GM12878 (cell line): ENCODE measurements at regions not wholly inside any gene's neighbourhood (a gene's known extent, or its start where the extent isn't known, plus 50 kb on each side); places are given as distances from the start of the nearest gene placed in this dataset.

Experiments used
- ATAC-seq: fragments of 200-7000 bp; cut with Tn5 transposase; 3 replicates; pipeline ENCODE4 v1.9.1; 2020; ENCODE audit warnings: mild to moderate bottlenecking, moderate library complexity
- BruUV-seq: library from RNA; stranded (reverse); fragments of 400-500 nt; replicated peaks from 2 replicates; lab custom pipeline; 2021; lab: Mats Ljungman, UMichigan
- CTCF ChIA-PET: fragments of 300-600 bp; sonication (Branson Sonifier 250); formaldehyde crosslinking; extraction: SDS; loops from one replicate; lab custom pipeline; 2021; ENCODE audit warnings: inconsistent platforms; lab: Yijun Ruan, JAX
- POLR2A ChIA-PET: fragments of 350-600 bp; formaldehyde crosslinking; extraction: SDS; loops from one replicate; lab custom pipeline; 2021; ENCODE audit warnings: inconsistent platforms; lab: Charles Lee
- RAD21 ChIA-PET: fragments of 300-600 bp; sonication (Branson Sonifier 250); formaldehyde crosslinking; loops from one replicate; lab custom pipeline; 2023; ENCODE audit warnings: antibody characterized with exemption; ENCODE audit not compliant: unreplicated experiment; lab: Charles Lee
- SMC1A ChIA-PET: fragments of 300-600 bp; sonication (Branson Sonifier 250); formaldehyde crosslinking; loops from one replicate; lab custom pipeline; 2023; ENCODE audit not compliant: unreplicated experiment, uncharacterized antibody; lab: Charles Lee
- DNase-seq: peaks from one replicate; pipeline ENCODE4 v3.0.0-alpha.2; 2011; ENCODE audit warnings: low read depth, low spot score
- FAIRE-seq: peaks from 3 replicates; lab custom pipeline; 2011; peaks lifted over from hg19 to GRCh38; lab: Jason Lieb, UNC
- H2AFZ ChIP-seq: 2 replicates; pipeline ENCODE4 v1.6.0; 2011; ENCODE audit warnings: low read depth, low read length, control low read depth; ENCODE audit not compliant: control insufficient read depth
- H3K27ac ChIP-seq: 2 replicates; pipeline ENCODE4 v1.5.1; 2011; ENCODE audit warnings: control low read depth; ENCODE audit not compliant: control insufficient read depth, insufficient read depth
- H3K27me3 ChIP-seq, 2 experiments: replicated peaks in 1 of 2; 2 replicates each; pipeline versions ENCODE4 v1.6.0 to v1.6.1; 2011; ENCODE audit warnings: low read length in 1 of 2; ENCODE audit not compliant: control insufficient read depth in 2 of 2, insufficient read depth in 2 of 2
- H3K36me3 ChIP-seq, 2 experiments: 2 replicates each; pipeline ENCODE4 v1.5.1; 2011; ENCODE audit warnings: low read length in 1 of 2; ENCODE audit not compliant: control insufficient read depth in 2 of 2, insufficient read depth in 2 of 2
- H3K4me1 ChIP-seq: 2 replicates; pipeline ENCODE4 v1.6.1; 2011; ENCODE audit warnings: mild to moderate bottlenecking, low read length, moderate library complexity, mixed read lengths; ENCODE audit not compliant: control insufficient read depth, insufficient read depth
- H3K4me2 ChIP-seq: 2 replicates; pipeline ENCODE4 v1.6.0; 2011; ENCODE audit warnings: control low read depth; ENCODE audit not compliant: control insufficient read depth, insufficient read depth
- H3K4me3 ChIP-seq: fragments of 200-600 bp; sonication (generic); 2 replicates; pipeline ENCODE4 v1.5.1; 2016
- H3K79me2 ChIP-seq: 2 replicates; pipeline ENCODE4 v1.6.0; 2011; ENCODE audit warnings: low read length; ENCODE audit not compliant: control insufficient read depth, insufficient read depth
- H3K9ac ChIP-seq: 2 replicates; pipeline ENCODE4 v1.8.0; 2011; ENCODE audit warnings: low read length, control low read depth, mixed read lengths; ENCODE audit not compliant: control insufficient read depth, insufficient read depth
- H3K9me3 ChIP-seq: replicated peaks from 3 replicates; pipeline ENCODE4 v1.5.1; 2011; ENCODE audit warnings: mild to moderate bottlenecking, low read length; ENCODE audit not compliant: control insufficient read depth, insufficient read depth
- H4K20me1 ChIP-seq: 2 replicates; pipeline ENCODE4 v1.6.0; 2011; ENCODE audit not compliant: control insufficient read depth, insufficient read depth
- BCL3 ChIP-seq: IDR thresholded peaks from 2 replicates; pipeline ENCODE4 v1.6.1; 2011; ENCODE audit warnings: borderline replicate concordance, low read depth, mild to moderate bottlenecking, moderate library complexity, low read length; ENCODE audit not compliant: insufficient read depth, poor library complexity, severe bottlenecking
- E2F4 ChIP-seq: IDR thresholded peaks from 2 replicates; pipeline ENCODE4 v1.6.1; 2012; ENCODE audit warnings: low read depth, low read length, improper control_type of control experiment
- FOXM1 ChIP-seq: IDR thresholded peaks from 2 replicates; pipeline ENCODE4 v1.6.1; 2012; ENCODE audit warnings: low read depth, mild to moderate bottlenecking, inconsistent platforms, low read length, moderate library complexity
- LARP7 ChIP-seq: fragments of 450-650 bp; IDR thresholded peaks from 2 replicates; pipeline ENCODE4 v1.6.1; 2017; ENCODE audit warnings: mild to moderate bottlenecking
- NBN ChIP-seq: fragments of 450-650 bp; IDR thresholded peaks from 2 replicates; pipeline ENCODE4 v1.6.1; 2016
- PAX5 ChIP-seq: IDR thresholded peaks from 2 replicates; pipeline ENCODE4 v1.6.1; 2011; ENCODE audit warnings: low read depth, low read length, borderline replicate concordance
- RCOR1 ChIP-seq: conservative IDR thresholded peaks from 2 replicates; pipeline ENCODE4 v1.6.1; 2012; ENCODE audit warnings: low read depth, low read length, improper control_type of control experiment
- SIN3A ChIP-seq: IDR thresholded peaks from 2 replicates; pipeline ENCODE4 v1.6.1; 2012; ENCODE audit warnings: low read depth, low read length, improper control_type of control experiment
- SPI1 ChIP-seq: IDR thresholded peaks from 2 replicates; pipeline ENCODE4 v1.6.1; 2011; ENCODE audit warnings: low read depth, mild to moderate bottlenecking, low read length, moderate library complexity, borderline replicate concordance; ENCODE audit not compliant: insufficient read depth
- SRF ChIP-seq, 2 experiments: IDR thresholded peaks; 2 replicates each; pipeline ENCODE4 v1.6.1; 2011; ENCODE audit warnings: low read depth in 2 of 2, low read length in 2 of 2, mild to moderate bottlenecking in 1 of 2, moderate library complexity in 1 of 2
- STAT3 ChIP-seq: IDR thresholded peaks from 2 replicates; pipeline ENCODE4 v1.6.1; 2011; ENCODE audit warnings: low read depth, low read length, improper control_type of control experiment
- ZNF687 ChIP-seq: fragments of 450-650 bp; IDR thresholded peaks from 2 replicates; pipeline ENCODE4 v1.6.1; 2017; ENCODE audit warnings: mild to moderate bottlenecking, moderate library complexity
- ZSCAN29 ChIP-seq: fragments of 450-650 bp; IDR thresholded peaks from 2 replicates; pipeline ENCODE4 v1.6.1; 2017; ENCODE audit warnings: mild to moderate bottlenecking, moderate library complexity
- WGBS: methylation state at CpG from one replicate; pipeline ENCODE4 v1.1.6; 2016; ENCODE audit warnings: low lambda C conversion rate; ENCODE audit not compliant: insufficient replicate concordance, insufficient coverage; ENCODE audit errors: missing lambda C conversion rate; 5-methylcytosine and 5-hydroxymethylcytosine counted together
- in situ Hi-C: fragments of 300-500 bp; cut with MboI; formaldehyde crosslinking; loops from 9 replicates; pipeline ENCODE4 v1.14.3; 2018; ENCODE audit warnings: mixed read lengths
- intact Hi-C: fragments of 100-400 bp; cut with micrococcal nuclease; formaldehyde crosslinking; loops from one replicate; pipeline ENCODE4 v1.14.2; 2022; ENCODE audit not compliant: unreplicated experiment

- TF ChIP-seq SRF (IDR thresholded peaks at IDR 0.05; ENCODE audit: low read depth in 2 of 2, low read length in 2 of 2) (no peak), ZSCAN29 (no peak), SPI1 (no peak), BCL3 (no peak), SIN3A (no peak)
These were observed 62.5 kb downstream of the SMIM38 start (continued) for GRCh38 chr11:69218271-69218682.

GRCh38 chr11:69218946-69219720 is 63.4 kb downstream of the SMIM38 start:
- H3K9ac ChIP-seq, result no peak overlapping the region
- H3K4me2 ChIP-seq, result no peak overlapping the region
- no peaks in the 10 kb centered on the region; a peak in 1 of 4 replicates for H3K27me3 ChIP-seq
- H2AFZ ChIP-seq, result no peak overlapping the region
- ATAC-seq (no peak), DNase-seq (no peak), FAIRE-seq (no peak)
- no peaks in the 10 kb centered on the region for H3K4me1 ChIP-seq
- H3K36me3 ChIP-seq, result no peaks in the 10 kb centered on the region
- BruUV-seq, result no TSS peak
- WGBS, result 25% methylated on average over 11 of the region's 11 CpGs
- in situ Hi-C loops (no loop called here), intact Hi-C loops (loop anchor here (10.0 kb wide), 1 partner anchor 114 kb away; no protein-coding TSS in a partner anchor)
- ChIA-PET SMC1A (interaction anchor here (1.4 kb wide), 1 partner anchor 57 kb away, joined by 5 read pairs; no protein-coding TSS in a partner anchor), CTCF (no interaction called here), RAD21 (no interaction called here), POLR2A (no interaction called here)
- H3K27ac ChIP-seq, result no peak overlapping the region
- no peaks in the 10 kb centered on the region for H3K79me2 ChIP-seq
- no peaks in the 10 kb centered on the region for H4K20me1 ChIP-seq
- no peaks in the 10 kb centered on the region; the same call in 2 of the 3 replicates for H3K9me3 ChIP-seq
- H3K4me3 ChIP-seq, result no peak overlapping the region
- TF ChIP-seq STAT3 (no peak), FOXM1 (no peak), ZNF687 (no peak), NBN (no peak), LARP7 (no peak), PAX5 (no peak), BCL3 (no peak), RCOR1 (no peak), E2F4 (no peak)
